ENCODE measurements at regions not wholly inside any gene's neighbourhood (a gene's known extent, or its start where the extent isn't known, plus 50 kb on each side); places are given as distances from the start of the nearest gene placed in this dataset.

GRCh38 chr3:34359064-34359463, 560.6 kb downstream of the PDCD6IP start:
- Histone ChIP-seq H3K9me1 (replicated peaks; ENCODE audit: control insufficient read depth, extremely low read depth, insufficient read depth, low read length) (no peaks in the 10 kb centered on the region), H4K20me1 (replicated peaks; ENCODE audit: control insufficient read depth, extremely low read depth, insufficient read depth, low read length) (no peaks in the 10 kb centered on the region), H3K4me3 (replicated peaks in 1 of 3; ENCODE audit: insufficient read depth in 1 of 3, low read depth in 1 of 3, low read length in 3 of 3) (no peak overlapping the region), H3K27me3 (ENCODE audit: control insufficient read depth in 2 of 2, insufficient read depth in 2 of 2, low read length in 2 of 2) (no peaks in the 10 kb centered on the region), H3K36me3 (ENCODE audit: control insufficient read depth in 2 of 2, extremely low read depth in 1 of 2, insufficient read depth in 2 of 2, low read length in 2 of 2) (no peaks in the 10 kb centered on the region), H2AFZ (ENCODE audit: low read depth, low read length) (no peak overlapping the region), H3K9ac (replicated peaks; ENCODE audit: extremely low read depth, insufficient read depth, low read length) (no peak overlapping the region), H3K79me2 (ENCODE audit: control insufficient read depth, insufficient read depth, low read length) (no peaks in the 10 kb centered on the region), H3K4me2 (ENCODE audit: insufficient read depth, low read length) (no peak overlapping the region), H3K4me1 (ENCODE audit: control insufficient read depth, extremely low read depth, insufficient read depth, low read length) (no peaks in the 10 kb centered on the region), H3K27ac (ENCODE audit: insufficient read depth, low read depth, low read length) (no peak overlapping the region), H3K9me3 (replicated peaks; ENCODE audit: control insufficient read depth, insufficient read depth, low read length) (no peaks in the 10 kb centered on the region)
- no TSS peak for BruUV-seq (replicated peaks)
- TF ChIP-seq JUN (IDR thresholded peaks at IDR 0.05; ENCODE audit: borderline replicate concordance, insufficient read depth, insufficient read length, low read depth) = no peak
- no peak for TF ChIP-seq MAX (IDR thresholded peaks at IDR 0.05; ENCODE audit: insufficient read depth, insufficient read length)
- POLR2A ChIA-PET = no interaction called here
- dilution Hi-C loops (cut with MboI; ENCODE audit: extremely low pct_ligation_motif_present, low sequenced_read_pairs) (no loop called here), intact Hi-C loops (cut with micrococcal nuclease) (no loop called here)
- CTCF ChIA-PET = no interaction called here
- DNase-seq (ENCODE audit: low read depth, low spot score) (no peak), FAIRE-seq (no peak)

DNA sequence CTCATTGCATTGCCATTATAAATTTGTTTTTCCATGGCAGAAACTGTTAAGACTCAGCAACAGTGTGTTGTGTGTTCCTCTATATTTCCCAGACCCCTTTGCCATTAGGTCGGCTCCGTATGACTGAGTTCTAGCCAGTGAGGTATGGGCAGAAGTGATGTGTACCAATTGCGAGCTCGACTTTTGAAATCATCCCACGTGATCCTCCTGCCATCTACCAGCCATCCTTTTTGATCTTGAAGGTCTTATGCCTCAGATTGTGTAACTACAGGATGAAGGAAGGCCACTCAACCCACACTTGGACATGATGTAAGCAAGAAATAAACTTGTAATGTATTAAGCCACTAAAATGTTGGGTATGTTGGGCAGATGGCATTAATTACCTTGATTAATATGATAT, 562.3 kb downstream of the PDCD6IP start:
- no TSS peak for BruUV-seq (replicated peaks)
- FAIRE-seq (no peak), DNase-seq (ENCODE audit: low read depth, low spot score) (no peak)
- Histone ChIP-seq H3K9me1 (replicated peaks; ENCODE audit: control insufficient read depth, extremely low read depth, insufficient read depth, low read length) (no peaks in the 10 kb centered on the region), H4K20me1 (replicated peaks; ENCODE audit: control insufficient read depth, extremely low read depth, insufficient read depth, low read length) (no peaks in the 10 kb centered on the region), H3K9me3 (replicated peaks; ENCODE audit: control insufficient read depth, insufficient read depth, low read length) (no peaks in the 10 kb centered on the region), H3K79me2 (ENCODE audit: control insufficient read depth, insufficient read depth, low read length) (no peaks in the 10 kb centered on the region), H3K4me2 (ENCODE audit: insufficient read depth, low read length) (no peak overlapping the region), H3K27me3 (ENCODE audit: control insufficient read depth in 2 of 2, insufficient read depth in 2 of 2, low read length in 2 of 2) (no peaks in the 10 kb centered on the region), H3K9ac (replicated peaks; ENCODE audit: extremely low read depth, insufficient read depth, low read length) (no peak overlapping the region), H3K36me3 (ENCODE audit: control insufficient read depth in 2 of 2, extremely low read depth in 1 of 2, insufficient read depth in 2 of 2, low read length in 2 of 2) (no peaks in the 10 kb centered on the region), H3K4me1 (ENCODE audit: control insufficient read depth, extremely low read depth, insufficient read depth, low read length) (no peaks in the 10 kb centered on the region), H2AFZ (ENCODE audit: low read depth, low read length) (no peak overlapping the region), H3K4me3 (replicated peaks in 1 of 3; ENCODE audit: insufficient read depth in 1 of 3, low read depth in 1 of 3, low read length in 3 of 3) (no peak overlapping the region), H3K27ac (ENCODE audit: insufficient read depth, low read depth, low read length) (no peak overlapping the region)
- POLR2A ChIA-PET = no interaction called here
- dilution Hi-C loops (cut with MboI; ENCODE audit: extremely low pct_ligation_motif_present, low sequenced_read_pairs) = no loop called here
- TF ChIP-seq POLR2A (IDR thresholded peaks at IDR 0.05; ENCODE audit: low read depth, low read length) = no peak
- TF ChIP-seq MYC (IDR thresholded peaks at IDR 0.05; ENCODE audit: low read depth, low read length) = no peak
- TF ChIP-seq FOS (IDR thresholded peaks at IDR 0.05; ENCODE audit: borderline replicate concordance, insufficient read depth, low read length) = no peak
- no peak for TF ChIP-seq EZH2 (IDR thresholded peaks at IDR 0.05; ENCODE audit: borderline replicate concordance, low read depth, low read length, severe bottlenecking)
- TF ChIP-seq MAX (IDR thresholded peaks at IDR 0.05; ENCODE audit: insufficient read depth, insufficient read length) = no peak
- no peak for TF ChIP-seq POLR2AphosphoS5 (IDR thresholded peaks at IDR 0.05; ENCODE audit: insufficient read depth, low read depth, low read length)
- no peak for TF ChIP-seq CTCF (IDR thresholded peaks at IDR 0.05; ENCODE audit: extremely low read depth in 1 of 2, insufficient read depth in 1 of 2, low read depth in 1 of 2, low read length in 2 of 2)
- no peak for TF ChIP-seq GATA2 (IDR thresholded peaks at IDR 0.05; ENCODE audit: insufficient read depth, insufficient read length, low read depth, low read length)
- no peak for TF ChIP-seq JUN (IDR thresholded peaks at IDR 0.05; ENCODE audit: borderline replicate concordance, insufficient read depth, insufficient read length, low read depth)
- CTCF ChIA-PET = no interaction called here
- intact Hi-C loops (cut with micrococcal nuclease) = no loop called here

Measured in endothelial cell of umbilical vein (primary cell).